ENCODE measurements at regions not wholly inside any gene's neighbourhood (a gene's known extent, or its start where the extent isn't known, plus 50 kb on each side); places are given as distances from the start of the nearest gene placed in this dataset.

GRCh38 chr16:79359082-79359481 is 241.5 kb downstream of the MAF start:
- no peak overlapping the region for H3K4me3 ChIP-seq (ENCODE audit: low read length)
- DNase-seq (ENCODE audit: low read depth, low spot score) = no peak

DNA sequence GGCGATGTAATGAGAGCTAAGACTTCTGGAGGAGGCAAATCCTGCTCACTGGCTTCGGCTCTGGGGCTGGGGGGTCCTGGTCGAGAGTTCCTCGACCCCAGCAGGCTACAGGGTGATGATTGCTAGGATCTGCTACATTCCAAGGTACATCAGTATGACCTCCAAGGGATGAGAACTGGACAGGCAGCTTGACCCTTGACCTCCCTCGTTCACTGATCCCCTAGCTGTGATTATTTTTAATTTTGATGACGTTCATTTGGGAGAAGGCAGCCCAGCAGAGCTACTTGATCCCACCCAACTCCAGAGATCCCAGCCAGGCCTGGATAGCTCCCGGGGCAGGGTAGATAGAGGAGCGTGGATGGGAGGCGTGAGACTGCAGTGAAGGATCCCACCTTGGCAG is 242.3 kb downstream of the MAF start:
- no peak for DNase-seq (ENCODE audit: low read depth, low spot score)
- no peak overlapping the region for H3K4me3 ChIP-seq (ENCODE audit: low read length)

GRCh38 chr16:79355600-79356358 is 244.8 kb downstream of the MAF start:
- H3K4me3 ChIP-seq (ENCODE audit: low read length) = no peak overlapping the region
- DNase-seq (ENCODE audit: low read depth, low spot score) = no peak

DNA sequence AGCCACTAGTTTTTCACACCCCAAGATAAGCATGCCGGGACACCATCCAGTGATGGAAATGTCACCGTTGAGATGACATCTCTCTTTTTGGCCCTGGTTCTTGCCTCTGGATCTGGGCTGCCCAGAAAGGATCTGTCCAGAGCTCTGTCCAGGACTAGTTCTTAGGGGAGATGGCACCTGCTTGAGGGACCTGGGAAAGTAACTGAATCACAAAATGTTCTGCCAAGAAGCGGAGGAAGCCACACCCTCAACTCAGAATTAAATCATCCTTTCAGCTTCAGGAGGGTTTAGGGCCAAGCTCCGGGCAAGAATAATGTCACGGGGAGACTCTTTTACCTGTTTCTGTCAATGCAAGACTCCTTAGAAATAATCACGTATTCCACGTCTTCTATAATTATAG is 248.6 kb downstream of the MAF start:
- no peak overlapping the region for H3K4me3 ChIP-seq (ENCODE audit: low read length)
- no peak for DNase-seq (ENCODE audit: low read depth, low spot score)

DNA sequence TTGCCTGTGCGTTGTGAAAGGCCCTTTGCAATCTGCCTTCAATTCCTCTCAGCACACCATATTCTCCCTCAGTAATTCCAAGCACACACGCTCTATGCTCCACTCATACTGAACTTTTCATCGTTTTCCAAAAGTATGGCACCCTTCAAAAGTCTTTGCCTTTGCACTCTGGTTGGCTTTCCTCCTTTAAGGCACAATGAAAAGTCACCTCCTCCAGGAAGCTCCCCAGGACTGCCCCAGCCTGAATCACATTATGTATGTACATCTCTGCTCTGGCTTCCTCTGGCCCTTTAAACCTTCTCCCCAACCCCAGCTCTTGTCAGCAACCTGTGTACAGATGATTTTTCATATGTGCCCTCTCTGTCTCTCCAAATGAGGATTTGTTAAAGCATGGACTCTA is 250.7 kb downstream of the MAF start:
- H3K4me3 ChIP-seq (ENCODE audit: low read length) = no peak overlapping the region
- DNase-seq (ENCODE audit: low read depth, low spot score) = no peak

DNA sequence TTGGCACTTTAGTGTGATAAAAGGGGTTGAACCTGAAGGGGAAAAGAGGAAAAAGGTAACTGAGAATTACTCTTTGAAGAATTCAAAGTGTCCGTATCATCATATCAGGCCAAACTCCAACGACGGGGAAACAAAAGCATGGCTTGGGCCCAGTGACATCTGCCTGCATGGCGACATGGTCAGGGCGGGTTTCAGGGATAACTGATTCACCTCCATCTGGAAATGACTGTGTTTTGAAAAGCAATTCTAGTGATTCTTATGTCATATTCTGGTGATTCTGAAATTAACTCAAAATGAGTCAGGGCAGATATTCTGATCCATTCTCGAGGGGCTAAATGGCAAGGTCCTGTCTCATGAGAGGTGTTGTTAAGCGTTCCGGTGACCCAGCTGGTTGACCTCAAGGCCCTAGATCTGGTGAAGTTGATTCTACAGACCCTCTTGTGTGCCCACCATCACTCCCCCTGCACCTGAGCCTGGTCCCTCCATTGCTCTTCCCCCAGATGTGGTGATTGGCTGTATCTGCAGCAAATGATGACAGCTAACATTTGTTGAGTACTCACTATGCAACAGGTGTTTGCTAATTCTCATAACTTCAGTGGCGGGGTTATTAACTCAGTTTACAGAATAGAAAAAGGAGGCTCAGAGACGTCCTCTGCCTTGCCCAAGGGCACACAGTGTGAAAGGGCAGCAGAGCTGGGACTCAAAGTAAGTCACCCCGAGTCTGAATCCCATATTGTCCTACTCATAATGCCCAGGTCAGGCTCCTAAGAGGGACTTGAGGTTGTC is 251.8 kb downstream of the MAF start:
- H3K4me3 ChIP-seq (ENCODE audit: low read length) = no peak overlapping the region
- DNase-seq (ENCODE audit: low read depth, low spot score) = no peak

DNA sequence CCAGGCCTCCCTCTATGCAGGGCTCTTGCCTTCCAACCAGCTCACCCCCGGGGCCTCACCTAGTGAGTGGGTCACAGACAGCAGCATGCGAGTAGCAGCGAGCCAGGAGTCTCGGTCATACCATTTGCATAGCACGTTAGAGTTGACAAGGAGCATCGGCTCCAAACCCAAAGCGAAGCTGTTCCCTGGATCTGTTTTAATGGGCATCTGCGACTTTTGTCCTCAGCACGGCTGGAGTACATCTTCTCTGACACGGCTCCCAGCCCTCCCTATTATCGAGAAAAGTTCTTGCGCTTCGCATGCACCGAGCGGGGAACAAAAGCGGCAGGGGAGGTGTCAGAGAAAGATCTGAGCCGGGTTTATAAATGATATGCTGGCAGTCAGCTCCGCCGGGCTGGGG is 253.3 kb downstream of the MAF start:
- no peak overlapping the region for H3K4me3 ChIP-seq (ENCODE audit: low read length)
- DNase-seq (ENCODE audit: low read depth, low spot score) = no peak

- H3K4me3 ChIP-seq (ENCODE audit: low read length) = no peak overlapping the region
- DNase-seq (ENCODE audit: low read depth, low spot score) = no peak
Observed at GRCh38 chr16:79339863-79340262, 260.7 kb downstream of the MAF start.

GRCh38 chr16:79337906-79338305 is 262.6 kb downstream of the MAF start:
- no peak overlapping the region for H3K4me3 ChIP-seq (ENCODE audit: low read length)
- no peak for DNase-seq (ENCODE audit: low read depth, low spot score)

DNA sequence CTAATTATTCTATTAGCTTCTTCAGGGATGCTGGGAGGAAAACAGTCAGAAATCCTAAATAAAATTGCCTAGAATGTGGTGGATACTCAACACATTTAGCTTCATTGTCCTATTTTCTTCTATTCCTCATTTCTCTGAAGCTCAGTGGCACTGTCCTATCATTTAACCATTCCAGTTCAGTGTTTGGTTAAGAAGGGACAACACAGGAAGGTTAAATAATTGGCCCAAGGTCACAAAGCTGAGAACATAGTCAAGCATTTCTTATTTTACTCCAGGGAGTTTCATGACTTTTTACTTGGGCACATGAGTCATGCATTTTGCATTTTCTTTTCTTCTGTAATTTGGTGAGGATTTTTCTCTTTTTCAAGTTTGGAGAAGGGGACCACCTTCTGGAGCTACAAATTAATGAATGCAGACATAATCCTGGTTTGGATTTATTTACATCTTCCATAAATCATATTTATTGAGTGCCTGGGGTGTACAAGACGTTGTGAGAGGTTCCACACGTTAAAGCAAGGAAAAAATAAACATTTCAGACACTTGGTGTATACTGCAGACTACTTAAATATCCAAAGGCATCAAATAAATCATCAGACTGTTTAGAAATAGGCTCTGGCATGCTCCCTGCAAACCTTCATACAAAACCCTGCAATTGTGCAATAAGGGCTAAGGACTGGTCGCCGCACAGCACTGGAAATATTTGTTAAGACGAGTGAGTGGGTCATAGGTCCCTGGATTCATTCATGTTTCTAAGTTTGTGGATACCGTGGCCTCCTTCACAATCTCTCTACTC is 263.9 kb downstream of the MAF start:
- no peak overlapping the region for H3K4me3 ChIP-seq (ENCODE audit: low read length)
- no peak for DNase-seq (ENCODE audit: low read depth, low spot score)

DNA sequence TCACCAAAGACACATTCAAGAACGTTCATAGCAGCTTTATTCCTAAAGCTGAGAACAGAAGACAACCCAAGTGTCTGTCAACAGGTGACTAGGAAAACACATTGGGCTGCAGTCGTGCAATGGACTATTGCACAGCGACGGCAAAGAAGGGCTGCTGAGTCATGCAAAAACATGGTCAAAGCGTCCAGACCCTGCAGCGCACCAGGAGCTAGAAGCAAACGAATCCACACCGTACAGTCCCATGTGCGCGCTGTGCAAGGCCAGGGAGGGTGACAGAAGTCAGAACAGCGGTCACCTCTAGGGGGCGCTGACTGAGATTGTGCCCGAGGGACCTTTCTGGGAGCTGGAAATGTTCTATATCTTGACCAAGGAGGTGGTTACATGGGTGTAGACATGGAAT is 266.4 kb downstream of the MAF start:
- H3K4me3 ChIP-seq (ENCODE audit: low read length) = no peak overlapping the region
- DNase-seq (ENCODE audit: low read depth, low spot score) = peak; percentile 15

DNA sequence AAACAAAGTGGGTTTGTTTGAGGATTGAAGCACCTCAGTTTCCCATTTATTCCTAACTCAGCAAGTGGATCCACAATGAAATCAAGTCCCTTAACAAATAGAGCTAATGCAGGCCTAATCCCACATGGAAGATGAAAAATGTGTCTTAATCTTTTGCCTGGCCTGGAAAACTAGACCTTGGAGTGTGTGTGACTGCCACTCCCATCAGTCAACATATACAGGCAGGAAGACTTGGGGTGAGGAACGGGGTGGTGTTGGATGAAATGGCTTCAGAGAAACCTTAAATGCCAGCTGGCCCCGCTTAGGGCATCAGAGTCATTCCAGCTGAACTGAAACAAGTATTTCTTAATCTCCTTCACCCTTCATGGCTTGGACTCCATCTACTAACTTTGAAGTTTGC is 269.5 kb downstream of the MAF start:
- DNase-seq (ENCODE audit: low read depth, low spot score) = no peak
- no peak overlapping the region for H3K4me3 ChIP-seq (ENCODE audit: low read length)

GRCh38 chr16:79329967-79330366 is 270.6 kb downstream of the MAF start:
- no peak for DNase-seq (ENCODE audit: low read depth, low spot score)
- H3K4me3 ChIP-seq (ENCODE audit: low read length) = no peak overlapping the region

GRCh38 chr16:79329166-79329521 is 271.4 kb downstream of the MAF start:
- no peak overlapping the region for H3K4me3 ChIP-seq (ENCODE audit: low read length)
- DNase-seq (ENCODE audit: low read depth, low spot score) = no peak

GRCh38 chr16:79328402-79329165 is 272.0 kb downstream of the MAF start:
- no peak overlapping the region for H3K4me3 ChIP-seq (ENCODE audit: low read length)
- DNase-seq (ENCODE audit: low read depth, low spot score) = no peak

- no peak overlapping the region for H3K4me3 ChIP-seq (ENCODE audit: low read length)
- DNase-seq (ENCODE audit: low read depth, low spot score) = no peak
Observed at GRCh38 chr16:79327836-79328235, 272.7 kb downstream of the MAF start.

DNA sequence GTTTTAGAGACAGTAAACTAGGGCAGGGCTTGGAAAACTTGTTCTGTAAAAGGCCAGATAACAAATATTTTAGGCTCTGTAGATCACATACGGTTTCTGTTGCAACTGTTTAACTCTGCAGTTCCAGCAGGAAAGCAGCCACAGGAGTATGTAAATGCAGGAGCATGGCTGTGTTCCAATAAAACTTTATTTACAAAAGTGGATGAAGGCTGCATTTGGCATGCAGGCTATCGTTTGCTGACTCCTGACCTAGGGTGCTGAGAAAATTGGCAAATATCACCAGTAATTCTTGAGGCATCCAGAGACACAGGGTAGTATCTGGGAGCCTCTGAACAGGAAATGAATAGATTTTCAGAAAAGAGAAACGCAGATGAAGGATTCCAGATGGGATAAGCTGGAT is 274.0 kb downstream of the MAF start:
- H3K4me3 ChIP-seq (ENCODE audit: low read length) = no peak overlapping the region
- no peak for DNase-seq (ENCODE audit: low read depth, low spot score)

DNA sequence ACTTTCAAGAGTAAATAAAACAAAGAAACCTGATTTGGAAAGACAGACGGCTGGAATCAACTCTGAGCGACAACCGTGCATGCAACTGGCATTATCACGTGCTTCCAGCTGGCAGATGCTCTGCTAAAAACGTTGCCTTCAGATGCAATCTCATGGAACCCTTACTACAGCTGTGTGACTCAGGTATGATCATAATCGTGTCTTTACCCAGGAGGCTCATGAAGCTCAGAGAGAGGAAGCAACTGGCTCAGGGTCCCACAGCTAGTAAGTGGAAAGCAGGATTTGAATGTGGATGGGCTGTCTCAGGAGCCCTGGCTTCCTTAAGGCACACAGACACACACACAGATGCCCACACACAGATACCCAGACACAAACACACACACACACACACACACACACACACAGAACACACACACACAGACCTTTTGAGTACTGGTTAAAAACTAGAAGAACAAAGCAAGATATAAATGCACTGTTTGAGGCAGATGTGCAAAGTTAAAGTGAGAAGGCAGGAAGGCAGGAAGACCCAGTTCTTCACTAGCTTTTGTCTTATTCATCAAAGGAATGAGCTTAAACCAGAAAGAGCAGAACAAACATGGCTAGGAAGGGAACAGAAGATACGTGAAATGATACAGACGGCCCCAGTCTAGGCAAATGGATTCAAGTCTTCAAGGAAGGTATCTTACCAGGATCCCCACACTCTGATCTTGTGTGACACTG is 275.2 kb downstream of the MAF start:
- peak; percentile 19 for DNase-seq (ENCODE audit: low read depth, low spot score)
- no peak overlapping the region for H3K4me3 ChIP-seq (ENCODE audit: low read length)

GRCh38 chr16:79320956-79321355 is 279.6 kb downstream of the MAF start:
- no peak for DNase-seq (ENCODE audit: low read depth, low spot score)
- H3K4me3 ChIP-seq (ENCODE audit: low read length) = no peak overlapping the region
